Middle frontal gyrus (tissue), 1 donor: ENCODE measurements at regions not wholly inside any gene's neighbourhood (a gene's known extent, or its start where the extent isn't known, plus 50 kb on each side); places are given as distances from the start of the nearest gene placed in this dataset.
"Not testable (repeated sequence)": the region's sequence is repeated elsewhere in the genome, so short reads cannot be mapped to it uniquely, and the experiment has no call there.

Experiments used
- DNase-seq: peaks from one replicate; pipeline ENCODE4 v3.0.0-alpha.2; 2015; ENCODE audit warnings: low spot score; ENCODE audit errors: extremely low spot score

- DNase-seq = not testable (repeated sequence)
Measured at GRCh38 chr2:39830610-39831009, 51.6 kb upstream of the THUMPD2 start.
